Neural cell (in vitro differentiated cells): ENCODE measurements at regions not wholly inside any gene's neighbourhood (a gene's known extent, or its start where the extent isn't known, plus 50 kb on each side); places are given as distances from the start of the nearest gene placed in this dataset.
A peak's percentile ranks its signal among the peaks of the same experiment; 100 is the strongest.

ENCODE experiments used
- H2AFZ ChIP-seq: fragments of 200-600, 300-800 bp; sonication (generic), shearing (Covaris generic); 2 replicates; pipeline ENCODE4 v1.6.0; 2014; ENCODE audit warnings: low read depth, mild to moderate bottlenecking, antibody characterized with exemption, low read length, moderate library complexity
- H3F3A ChIP-seq: fragments of 200-600 bp; shearing (Covaris generic); 2 replicates; pipeline ENCODE4 v1.6.1; 2016; ENCODE audit warnings: mild to moderate bottlenecking, moderate library complexity, mixed read lengths, antibody characterized with exemption, low read length; ENCODE audit not compliant: insufficient read depth, poor library complexity, severe bottlenecking
- H3K27ac ChIP-seq: fragments of 200-600, 300-800 bp; sonication (generic), shearing (Covaris generic); 2 replicates; pipeline ENCODE4 v1.5.1; 2014; ENCODE audit warnings: mild to moderate bottlenecking, low read length, moderate library complexity
- H3K27me3 ChIP-seq: fragments of 300-800, 200-600 bp; sonication (generic), shearing (Covaris generic); 2 replicates; pipeline ENCODE4 v1.6.0; 2014; ENCODE audit warnings: mild to moderate bottlenecking, low read depth, low read length, moderate library complexity; ENCODE audit not compliant: insufficient read depth
- H3K36me3 ChIP-seq: fragments of 300-800, 200-600 bp; sonication (generic), shearing (Covaris generic); 2 replicates; pipeline ENCODE4 v1.5.1; 2014; ENCODE audit warnings: mild to moderate bottlenecking, antibody characterized with exemption, low read length, moderate library complexity; ENCODE audit not compliant: insufficient read depth
- H3K4me2 ChIP-seq: fragments of 300-800, 200-600 bp; sonication (generic), shearing (Covaris generic); 2 replicates; pipeline ENCODE4 v1.6.0; 2014; ENCODE audit warnings: mild to moderate bottlenecking, low read length
- H3K4me3 ChIP-seq: fragments of 300-800, 200-600 bp; sonication (generic), shearing (Covaris generic); 2 replicates; pipeline ENCODE4 v1.5.1; 2014; ENCODE audit warnings: mild to moderate bottlenecking, low read length, moderate library complexity
- H3K79me2 ChIP-seq: fragments of 200-600 bp; shearing (Covaris generic); replicated peaks from 2 replicates; pipeline ENCODE4 v1.6.0; 2014; ENCODE audit warnings: mild to moderate bottlenecking, low read length, moderate library complexity; ENCODE audit not compliant: insufficient read depth
- H3K9ac ChIP-seq: fragments of 300-800, 200-600 bp; sonication (generic), shearing (Covaris generic); 2 replicates; pipeline ENCODE4 v1.6.1; 2016; ENCODE audit warnings: mild to moderate bottlenecking, low read length, mixed read lengths
- H3K9me2 ChIP-seq: fragments of 200-600 bp; shearing (Covaris generic); 2 replicates; pipeline ENCODE4 v1.6.1; 2016; ENCODE audit warnings: mild to moderate bottlenecking, low read length, mixed read lengths; ENCODE audit not compliant: insufficient read depth
- H3K9me3 ChIP-seq: fragments of 200-600, 300-800 bp; sonication (generic), shearing (Covaris generic); 2 replicates; pipeline ENCODE4 v1.6.1; 2016; ENCODE audit warnings: mild to moderate bottlenecking, mixed run types, low read length, moderate library complexity, mixed read lengths
- H4K20me1 ChIP-seq: fragments of 200-600 bp; shearing (Covaris generic); 2 replicates; pipeline ENCODE4 v1.6.1; 2016; ENCODE audit warnings: mild to moderate bottlenecking, mixed run types; ENCODE audit not compliant: insufficient read depth
- CTCF ChIP-seq: fragments of 450-650 bp; IDR thresholded peaks from 2 replicates; pipeline ENCODE4 v1.5.1; 2014; ENCODE audit warnings: antibody characterized with exemption, mild to moderate bottlenecking, moderate library complexity; ENCODE audit not compliant: poor library complexity, severe bottlenecking
- EP300 ChIP-seq: fragments of 450-650 bp; conservative IDR thresholded peaks from 2 replicates; pipeline ENCODE4 v1.6.1; 2014; ENCODE audit warnings: antibody characterized with exemption, mild to moderate bottlenecking, moderate library complexity; ENCODE audit not compliant: poor library complexity, severe bottlenecking
- EZH2 ChIP-seq: fragments of 200-600, 300-800 bp; shearing (Covaris generic), sonication (generic); IDR thresholded peaks from 2 replicates; pipeline ENCODE4 v1.6.1; 2014; ENCODE audit warnings: antibody characterized with exemption, low read length, borderline replicate concordance, mild to moderate bottlenecking; ENCODE audit not compliant: insufficient read depth, poor library complexity, severe bottlenecking
- MXI1 ChIP-seq: fragments of 450-650 bp; conservative IDR thresholded peaks from 2 replicates; pipeline ENCODE4 v1.6.1; 2014; ENCODE audit warnings: antibody characterized with exemption, mild to moderate bottlenecking; ENCODE audit not compliant: poor library complexity, severe bottlenecking
- POLR2AphosphoS5 ChIP-seq: IDR thresholded peaks from 2 replicates; pipeline ENCODE4 v1.6.1; 2012
- RAD21 ChIP-seq: fragments of 450-650 bp; conservative IDR thresholded peaks from 2 replicates; pipeline ENCODE4 v1.6.1; 2014; ENCODE audit warnings: antibody characterized with exemption, mild to moderate bottlenecking, moderate library complexity
- REST ChIP-seq: IDR thresholded peaks from 2 replicates; pipeline ENCODE4 v1.6.1; 2012; ENCODE audit warnings: borderline replicate concordance
- SMC3 ChIP-seq: fragments of 450-650 bp; conservative IDR thresholded peaks from 2 replicates; pipeline ENCODE4 v1.6.1; 2014; ENCODE audit warnings: antibody characterized with exemption, mild to moderate bottlenecking, moderate library complexity; ENCODE audit not compliant: poor library complexity
- TAF1 ChIP-seq: IDR thresholded peaks from 2 replicates; pipeline ENCODE4 v1.6.1; 2012; ENCODE audit warnings: low read depth

DNA sequence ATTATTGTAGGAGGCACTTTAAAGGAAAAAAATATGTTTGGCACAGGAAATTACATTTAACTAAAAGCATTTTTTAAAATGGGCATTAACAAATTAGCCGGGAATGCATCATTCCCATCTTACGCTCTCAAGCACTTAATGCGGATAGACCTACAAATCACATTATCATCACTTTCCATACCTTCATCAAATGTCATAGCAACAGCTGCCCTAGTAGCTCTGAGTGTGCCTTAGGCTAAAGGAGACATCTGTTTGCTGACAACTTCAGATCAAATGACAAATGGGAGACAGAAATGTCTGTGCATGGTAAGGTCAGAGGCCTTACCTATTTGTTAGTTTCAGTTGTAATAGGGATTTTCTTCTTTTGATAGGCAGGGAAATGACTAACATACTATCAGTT, 773.2 kb upstream of the SLC10A2 start:
- TF ChIP-seq TAF1 (no peak), EP300 (peak; percentile 60), MXI1 (no peak), CTCF (no peak), SMC3 (no peak), REST (no peak), EZH2 (no peak), POLR2AphosphoS5 (peak; percentile 70), RAD21 (no peak)
- H3K4me3 ChIP-seq = no peak overlapping the region

DNA sequence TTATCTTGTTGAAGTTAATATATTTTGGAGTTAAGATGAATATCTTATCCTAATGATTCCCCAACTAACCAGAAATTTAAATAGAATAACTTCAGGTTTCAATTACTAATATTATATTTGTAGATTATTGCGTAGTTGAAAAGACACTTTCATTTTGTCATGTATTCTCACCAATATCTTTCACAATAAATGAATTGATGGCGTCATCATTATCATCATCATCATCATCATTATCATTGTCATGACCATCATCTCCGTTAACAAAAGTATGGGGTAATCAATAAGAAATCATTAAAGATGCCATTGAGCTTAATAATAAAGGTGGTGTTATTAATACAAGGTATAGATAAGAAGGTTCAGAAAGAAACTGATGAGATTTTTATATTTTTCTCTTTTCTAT, 768.8 kb upstream of the SLC10A2 start:
- H3F3A ChIP-seq = no peaks in the 10 kb centered on the region
- H4K20me1 ChIP-seq = no peaks in the 10 kb centered on the region
- H3K4me2 ChIP-seq = no peak overlapping the region
- H2AFZ ChIP-seq = no peak overlapping the region
- H3K36me3 ChIP-seq = no peaks in the 10 kb centered on the region
- no peaks in the 10 kb centered on the region for H3K9me2 ChIP-seq
- no peak overlapping the region for H3K9ac ChIP-seq
- no peaks in the 10 kb centered on the region for H3K9me3 ChIP-seq
- no peak overlapping the region for H3K27ac ChIP-seq
- H3K79me2 ChIP-seq = no peaks in the 10 kb centered on the region
- TF ChIP-seq EP300 (no peak), REST (no peak), CTCF (no peak), SMC3 (no peak), TAF1 (no peak), POLR2AphosphoS5 (no peak)
- no peaks in the 10 kb centered on the region for H3K27me3 ChIP-seq
- H3K4me3 ChIP-seq = no peak overlapping the region

More for the DNA sequence above, 773.2 kb upstream of the SLC10A2 start:
- Histone ChIP-seq H3K9me2 (no peaks in the 10 kb centered on the region), H3K27ac (no peak overlapping the region), H3F3A (no peaks in the 10 kb centered on the region), H4K20me1 (no peaks in the 10 kb centered on the region), H3K4me2 (no peak overlapping the region), H2AFZ (no peak overlapping the region), H3K27me3 (no peaks in the 10 kb centered on the region), H3K9me3 (no peaks in the 10 kb centered on the region), H3K9ac (no peak overlapping the region), H3K36me3 (no peaks in the 10 kb centered on the region), H3K79me2 (no peaks in the 10 kb centered on the region)
